ENCODE measurements at regions not wholly inside any gene's neighbourhood (a gene's known extent, or its start where the extent isn't known, plus 50 kb on each side); places are given as distances from the start of the nearest gene placed in this dataset.
"Not testable (repeated sequence)": the region's sequence is repeated elsewhere in the genome, so short reads cannot be mapped to it uniquely, and the experiment has no call there.

DNA sequence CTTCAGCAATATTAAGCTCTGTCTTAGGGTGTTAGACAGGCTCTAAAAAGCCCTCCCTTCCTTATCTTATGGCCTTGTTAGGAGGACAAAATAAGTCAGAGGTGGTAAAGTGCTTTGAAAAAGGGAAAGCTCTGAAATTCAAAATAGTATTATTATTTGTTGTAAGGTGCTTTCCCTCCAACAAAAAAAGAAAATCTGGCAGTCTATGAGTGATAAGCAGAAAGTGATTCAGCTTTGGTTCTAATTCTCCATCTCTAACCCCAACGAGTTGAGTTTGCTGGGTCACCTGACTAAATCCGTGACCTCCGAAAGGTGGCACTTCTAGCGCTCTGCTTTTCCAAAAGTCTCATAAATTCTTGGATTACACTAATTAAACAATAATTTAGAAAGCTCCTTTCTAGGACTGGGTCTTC is 305.1 kb downstream of the BCL2L11 start:
- DNase-seq (ENCODE audit: low read depth in 2 of 2) = not testable (repeated sequence)

DNA sequence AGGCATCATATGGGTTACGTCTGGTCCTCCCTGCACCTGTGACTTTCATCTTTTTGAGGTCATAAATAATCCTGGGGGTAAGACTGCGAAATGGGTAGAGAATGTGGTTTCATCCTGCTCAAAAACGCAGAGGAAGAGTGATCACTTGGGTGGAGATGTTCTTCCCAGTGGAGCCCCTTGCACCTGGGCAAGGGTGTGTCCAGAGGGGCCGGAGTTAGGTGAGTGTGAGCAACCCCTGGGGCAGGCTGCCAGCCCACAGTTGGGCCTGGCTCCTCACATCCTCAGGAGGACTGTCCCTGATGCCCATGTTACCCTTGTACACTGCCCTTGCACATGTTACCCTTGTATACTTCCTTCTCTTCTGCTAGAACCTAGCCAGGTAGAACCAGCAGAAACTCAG is 306.6 kb downstream of the BCL2L11 start:
- DNase-seq (ENCODE audit: low read depth in 2 of 2) = not testable (repeated sequence)

DNA sequence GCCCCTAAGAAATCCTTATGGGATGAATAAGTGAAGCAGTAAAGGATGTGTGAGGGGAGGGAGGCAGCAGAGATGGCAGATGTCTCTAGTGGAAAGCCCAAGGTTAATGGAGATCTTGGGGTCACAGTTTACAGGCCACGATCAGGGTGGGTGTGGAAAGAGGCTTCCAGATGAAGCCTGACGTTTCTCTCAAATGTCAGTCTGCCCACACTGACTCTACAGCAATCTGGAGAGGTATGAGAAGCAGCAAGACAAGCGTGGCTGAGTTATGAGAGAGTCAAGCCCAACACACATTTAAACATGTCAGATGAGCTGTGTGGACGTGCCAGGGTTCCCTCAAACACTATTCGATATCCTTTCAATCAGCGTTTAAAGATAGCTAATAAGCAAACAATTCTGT is 308.2 kb downstream of the BCL2L11 start:
- DNase-seq (ENCODE audit: low read depth in 2 of 2) = not testable (repeated sequence)

DNA sequence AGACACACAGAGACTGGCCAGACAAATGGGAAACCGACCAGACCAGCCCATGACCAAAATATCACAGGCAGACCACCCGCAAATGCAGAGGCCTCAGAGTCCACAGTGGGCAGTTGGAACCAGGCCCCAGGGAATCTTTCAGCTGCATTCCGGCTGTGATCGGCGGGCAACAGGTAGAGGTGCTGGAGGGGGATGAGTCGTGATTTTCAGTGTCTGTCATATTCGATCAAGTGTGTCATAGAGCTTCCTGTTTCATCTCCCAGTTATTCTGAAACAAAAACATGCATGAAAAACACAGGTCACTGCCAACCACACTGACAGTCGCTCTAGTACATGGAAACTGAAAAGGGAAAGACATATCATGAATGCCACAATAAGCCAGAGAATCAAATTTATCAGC is 308.6 kb downstream of the BCL2L11 start:
- DNase-seq (ENCODE audit: low read depth in 2 of 2) = not testable (repeated sequence)

DNA sequence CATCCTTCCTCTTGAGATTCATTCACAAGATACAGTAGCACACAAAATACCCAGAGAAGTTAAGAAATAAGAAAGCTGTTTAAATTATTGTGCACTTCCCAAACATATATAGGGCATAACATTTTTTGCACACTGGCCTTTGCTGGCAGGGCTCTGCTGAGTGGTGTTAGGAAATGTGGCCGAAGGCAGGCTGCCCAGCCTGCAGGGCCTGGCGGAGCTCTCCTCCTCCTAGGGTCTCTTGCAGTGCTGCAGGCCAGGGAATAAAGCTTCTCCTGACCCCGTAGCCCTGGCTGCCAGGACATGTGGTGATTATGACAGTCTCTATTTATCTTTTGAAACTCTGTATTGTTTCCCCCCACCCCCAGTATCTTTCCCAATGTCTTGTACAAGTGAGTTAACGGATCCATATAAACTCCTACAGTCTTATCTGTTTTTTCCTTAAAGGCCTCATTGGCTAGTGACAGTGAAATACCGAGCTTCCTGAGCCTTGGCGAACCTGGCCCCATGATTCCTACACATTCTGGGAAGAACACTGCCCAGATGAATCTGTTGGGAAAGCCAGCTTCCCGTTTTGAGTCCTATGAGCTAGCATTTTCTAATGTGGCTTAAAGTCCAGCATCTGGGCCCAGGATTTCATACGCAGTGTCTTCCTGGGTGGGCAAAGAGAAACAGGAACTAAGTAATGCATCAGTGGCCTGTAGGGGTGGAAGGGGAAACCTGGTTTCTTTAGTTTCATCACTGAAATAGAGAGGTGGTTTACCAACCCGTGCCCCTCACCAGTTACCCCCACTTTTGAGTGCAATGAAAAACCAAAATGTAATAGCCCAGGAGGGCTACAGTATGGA is 310.3 kb downstream of the BCL2L11 start:
- not testable (repeated sequence) for DNase-seq (ENCODE audit: low read depth in 2 of 2)

DNA sequence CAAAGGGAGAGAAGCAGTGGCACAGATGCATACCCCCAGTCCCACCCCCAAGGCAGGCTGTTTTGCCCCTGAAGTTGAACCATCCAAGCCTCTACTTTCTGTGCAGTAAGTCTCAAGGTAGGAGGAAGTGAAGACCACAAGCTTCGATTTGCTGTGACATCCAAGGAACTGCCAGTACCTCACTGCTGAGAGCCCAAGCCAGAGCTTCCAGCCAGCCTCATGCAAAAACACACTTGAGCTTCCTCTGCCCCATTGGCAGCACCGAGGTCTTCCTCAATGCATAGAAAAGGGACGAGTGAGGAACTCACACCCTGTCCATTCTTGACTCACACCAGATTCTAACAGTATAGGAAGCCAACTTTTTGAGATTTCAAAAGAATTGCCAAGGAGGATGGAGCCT is 311.7 kb downstream of the BCL2L11 start:
- not testable (repeated sequence) for DNase-seq (ENCODE audit: low read depth in 2 of 2)

DNA sequence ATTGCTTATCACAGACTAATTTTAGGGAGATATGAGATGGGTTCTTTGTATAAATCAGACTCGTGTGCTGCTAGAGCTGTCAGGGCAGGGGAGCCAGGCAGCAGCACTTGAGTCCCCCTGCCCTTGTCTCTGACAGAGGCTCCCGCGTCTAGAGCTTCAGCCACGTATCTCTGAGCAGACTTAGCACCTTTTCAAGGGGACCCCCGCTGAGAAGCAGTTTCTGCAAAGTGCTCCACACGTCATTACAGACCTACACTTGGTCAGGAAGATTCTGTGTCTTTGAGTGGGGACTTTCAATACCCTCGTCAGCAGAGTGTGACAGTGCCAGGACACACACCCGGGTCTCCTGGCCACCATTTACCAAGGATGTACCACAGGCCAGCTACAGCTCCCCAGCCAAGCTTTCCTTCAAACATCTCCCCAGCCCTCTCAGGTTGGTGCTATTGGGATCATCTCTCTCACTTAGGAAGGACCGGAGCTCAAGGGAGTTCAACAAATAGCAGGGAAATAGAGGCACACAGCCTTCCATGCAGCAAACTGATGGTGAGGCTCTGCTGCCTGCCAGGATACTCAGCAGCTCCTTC is 312.3 kb downstream of the BCL2L11 start:
- not testable (repeated sequence) for DNase-seq (ENCODE audit: low read depth in 2 of 2)

DNA sequence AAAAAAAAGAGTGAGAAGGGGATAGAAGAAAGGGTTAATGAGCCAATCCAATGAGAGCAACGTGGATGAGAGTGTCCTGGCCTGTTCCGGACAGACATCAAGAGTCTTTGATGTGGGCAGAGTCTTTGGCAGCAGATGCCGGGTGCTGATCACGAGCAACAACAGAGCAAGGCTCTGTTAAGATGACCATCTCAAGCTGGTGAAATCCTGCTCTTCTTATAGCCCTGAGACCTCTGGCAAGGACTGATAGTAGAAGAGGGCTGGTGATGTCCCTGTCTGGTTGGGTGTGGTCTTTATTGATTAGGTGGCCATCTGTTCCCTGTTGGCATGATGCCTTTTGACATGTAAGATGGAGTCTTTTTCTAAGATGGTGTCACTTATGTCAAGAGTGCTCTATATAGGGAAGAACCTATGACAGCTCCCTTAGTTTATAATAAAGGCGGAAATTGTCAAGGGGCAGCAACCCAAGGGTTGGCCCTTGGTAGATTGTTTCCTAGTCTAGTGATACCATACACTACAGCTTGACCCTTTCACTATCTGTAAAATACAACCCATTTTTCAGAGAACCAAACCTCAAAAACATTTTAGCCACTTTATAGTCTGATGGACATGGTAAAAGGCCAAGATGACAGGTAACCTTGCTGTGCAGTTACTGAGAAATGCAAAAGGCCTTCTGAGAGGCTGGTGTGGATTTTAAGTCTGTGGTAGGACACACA is 313.3 kb downstream of the BCL2L11 start:
- DNase-seq (ENCODE audit: low read depth in 2 of 2) = not testable (repeated sequence)

DNA sequence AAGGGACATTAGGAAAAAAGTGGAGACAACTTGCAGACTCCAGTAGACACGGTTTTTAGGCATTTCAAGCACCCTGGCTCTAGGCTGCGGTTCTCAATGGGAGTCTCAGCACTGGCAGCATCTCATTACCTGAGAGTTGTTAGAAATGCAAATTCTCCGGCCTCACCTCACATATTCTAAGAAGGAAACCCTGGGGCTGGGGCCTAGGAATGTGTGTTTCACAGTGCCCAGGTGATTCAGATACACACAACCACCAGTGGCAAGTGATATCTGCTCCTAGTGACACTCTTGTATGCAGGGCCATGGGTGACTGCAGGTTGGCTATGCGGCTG is 313.9 kb downstream of the BCL2L11 start:
- DNase-seq (ENCODE audit: low read depth in 2 of 2) = not testable (repeated sequence)

DNA sequence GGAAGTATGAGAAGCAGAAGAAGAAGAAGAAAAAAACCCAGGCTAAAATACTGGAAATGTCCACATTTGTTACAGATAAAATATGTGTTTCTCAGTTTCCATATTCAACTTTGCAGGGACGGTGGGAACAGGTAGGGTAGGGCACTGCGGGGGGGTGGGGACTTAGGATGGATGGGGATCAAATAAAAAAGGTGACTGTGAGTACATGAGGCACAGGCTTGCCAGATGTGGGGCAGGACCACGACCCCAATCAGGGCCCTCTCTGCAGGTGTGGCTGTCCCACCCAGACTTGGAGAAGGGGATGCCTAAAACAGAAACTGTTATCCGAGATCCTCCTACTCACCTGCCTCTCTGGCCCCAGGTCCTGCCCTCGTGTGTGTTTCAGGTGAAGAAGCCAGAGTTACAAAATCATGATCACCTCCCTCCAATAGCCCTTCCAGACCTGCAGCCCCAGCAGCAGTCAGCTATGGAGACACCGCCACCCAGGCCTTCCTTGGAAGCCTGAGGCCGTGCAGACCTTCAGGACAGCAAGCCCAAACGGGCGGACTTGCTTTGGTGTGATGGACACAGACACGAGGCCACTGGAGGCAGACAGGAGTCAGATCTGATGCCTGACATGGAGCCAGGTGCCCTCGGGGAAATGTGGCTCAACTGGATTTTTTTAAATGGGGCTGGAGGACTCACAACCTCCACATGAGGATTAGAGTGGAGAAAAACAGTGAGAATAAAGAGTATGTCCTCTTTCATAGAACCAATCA is 315.0 kb downstream of the BCL2L11 start:
- DNase-seq (ENCODE audit: low read depth in 2 of 2) = not testable (repeated sequence)

DNA sequence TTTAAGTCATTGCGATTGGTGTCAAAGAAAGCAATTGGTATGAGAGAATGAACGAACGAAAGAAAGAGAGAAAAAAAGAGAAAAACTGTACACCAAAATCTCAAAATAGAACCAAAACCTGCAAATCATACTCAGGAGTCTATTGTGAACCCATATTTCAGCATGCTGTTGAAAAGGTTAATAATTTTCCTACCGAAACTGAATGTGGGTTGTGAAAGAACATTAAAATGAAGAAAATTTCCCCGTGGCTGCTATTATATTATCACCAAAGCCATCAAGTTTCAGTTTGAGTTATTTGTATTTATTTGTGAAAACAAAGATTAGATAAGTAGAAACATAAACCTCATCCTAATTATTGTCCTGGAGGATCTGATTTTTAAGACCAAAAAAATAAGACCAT is 315.7 kb downstream of the BCL2L11 start:
- not testable (repeated sequence) for DNase-seq (ENCODE audit: low read depth in 2 of 2)

DNA sequence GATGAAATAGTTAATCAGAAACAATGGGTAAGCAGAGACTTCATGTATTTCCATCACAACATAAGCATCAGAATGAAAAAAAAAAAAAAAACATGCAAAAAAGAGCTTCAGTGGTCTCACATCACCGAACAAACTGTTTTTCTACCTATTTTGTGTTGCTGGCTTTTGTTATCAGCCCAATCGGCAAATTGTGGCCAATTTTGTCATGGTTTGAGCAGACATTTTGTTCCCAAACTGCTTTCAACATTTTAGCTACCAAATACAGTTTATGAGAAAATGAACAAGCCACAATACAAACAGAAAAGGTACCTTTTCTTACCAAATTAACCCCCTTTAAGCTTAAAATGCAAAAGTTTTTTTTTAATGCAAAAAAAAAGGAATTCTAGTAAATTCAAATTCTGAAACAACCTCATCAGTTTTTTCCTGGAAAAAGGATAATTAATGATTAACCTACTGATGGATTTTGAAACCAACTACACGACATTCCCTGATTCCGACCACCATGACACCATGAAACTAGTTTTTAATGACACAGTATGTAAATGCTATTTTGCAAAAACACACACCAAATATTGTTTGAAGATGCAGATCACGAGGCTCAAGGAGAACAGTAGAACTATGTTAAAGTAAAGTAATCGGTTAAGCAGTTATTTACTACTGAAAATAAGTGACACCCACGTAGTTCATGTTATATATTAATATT is 316.7 kb downstream of the BCL2L11 start:
- DNase-seq (ENCODE audit: low read depth in 2 of 2) = not testable (repeated sequence)

DNA sequence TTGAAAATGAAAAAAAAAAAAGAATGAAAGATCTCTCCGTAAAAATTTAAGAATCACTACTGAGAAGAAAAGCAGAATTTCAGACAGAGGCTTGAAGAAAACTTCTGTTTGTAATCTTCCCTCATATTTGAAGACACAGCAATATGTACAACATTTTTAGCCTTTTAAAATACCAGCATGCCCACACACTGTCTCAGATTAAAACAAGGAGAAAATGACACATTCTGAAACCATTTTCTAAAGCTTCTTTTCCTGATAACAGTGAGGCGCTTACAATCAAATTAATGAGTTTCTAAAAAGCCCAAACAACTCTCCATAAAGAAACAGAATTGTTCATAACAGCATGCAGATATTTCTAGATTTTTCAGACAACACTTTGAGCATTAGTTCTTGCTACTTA is 317.4 kb downstream of the BCL2L11 start:
- not testable (repeated sequence) for DNase-seq (ENCODE audit: low read depth in 2 of 2)

DNA sequence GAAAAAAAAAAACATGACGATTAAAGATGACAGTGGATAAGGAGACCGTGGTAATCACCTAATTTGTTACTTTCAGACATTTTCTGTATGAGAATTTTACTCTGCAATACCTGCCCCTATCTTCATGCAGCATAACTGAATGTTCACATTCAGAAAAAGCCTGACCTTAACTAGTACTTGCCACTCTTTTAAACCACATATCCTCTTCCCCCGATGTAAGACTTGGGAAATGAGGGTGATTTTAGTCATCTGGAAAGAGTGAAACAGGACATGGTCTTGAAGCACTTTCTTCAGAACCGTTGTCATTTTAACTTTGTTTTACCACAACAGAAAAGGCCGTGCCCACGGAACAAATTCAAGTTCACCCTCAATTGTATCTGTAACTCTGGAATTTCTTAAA is 318.5 kb downstream of the BCL2L11 start:
- not testable (repeated sequence) for DNase-seq (ENCODE audit: low read depth in 2 of 2)

DNA sequence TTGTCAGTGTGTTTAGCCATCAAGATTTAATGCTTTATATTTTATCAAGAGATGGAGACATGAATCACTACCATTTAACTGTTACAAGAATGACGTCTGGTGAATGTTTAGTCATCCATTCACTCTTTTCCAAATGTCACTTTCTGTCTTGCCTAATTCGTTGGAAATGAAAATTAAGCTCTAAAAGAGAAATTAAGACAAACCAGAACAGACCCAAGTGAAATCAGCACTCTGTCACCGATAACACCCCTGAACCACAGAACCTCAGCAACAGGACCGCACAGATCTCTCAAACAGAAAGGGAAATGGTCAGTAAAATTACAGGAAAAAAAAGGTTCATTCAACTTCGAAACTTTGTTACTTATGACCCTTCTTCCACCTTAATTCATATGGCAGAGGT is 320.9 kb downstream of the BCL2L11 start:
- DNase-seq (ENCODE audit: low read depth in 2 of 2) = not testable (repeated sequence)

DNA sequence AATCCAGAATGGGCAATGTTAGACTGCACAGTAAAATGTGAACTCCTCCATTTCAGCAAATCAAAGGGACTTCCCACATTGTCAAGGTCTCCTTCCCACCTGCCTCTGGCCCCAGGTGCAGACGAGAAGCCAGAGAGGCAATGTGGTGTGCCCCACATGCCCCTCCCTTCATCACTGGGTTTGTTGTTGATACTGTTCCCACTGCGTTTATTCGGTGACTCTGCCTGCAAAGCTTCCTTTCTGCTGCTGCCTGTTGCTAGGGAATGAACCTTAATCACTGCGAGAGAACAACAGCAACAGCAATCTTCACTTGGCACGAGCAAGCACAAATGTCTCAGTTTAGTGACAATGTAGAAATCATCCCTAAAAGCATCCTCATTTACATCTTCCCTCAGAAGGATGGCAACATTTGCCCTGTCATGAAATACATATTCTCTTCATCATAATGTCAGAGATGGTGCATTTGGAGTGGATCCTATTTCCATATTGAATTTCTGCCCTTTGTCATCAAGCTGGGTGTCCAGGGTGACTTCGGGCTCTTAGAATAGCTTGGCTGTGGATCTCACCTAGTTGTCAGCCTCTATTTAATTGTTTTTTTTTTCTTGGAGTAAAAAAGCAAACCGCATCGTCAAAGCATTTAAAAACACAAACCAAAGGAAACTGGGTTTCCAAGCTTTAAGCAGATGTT is 322.2 kb downstream of the BCL2L11 start:
- not testable (repeated sequence) for DNase-seq (ENCODE audit: low read depth in 2 of 2)

DNA sequence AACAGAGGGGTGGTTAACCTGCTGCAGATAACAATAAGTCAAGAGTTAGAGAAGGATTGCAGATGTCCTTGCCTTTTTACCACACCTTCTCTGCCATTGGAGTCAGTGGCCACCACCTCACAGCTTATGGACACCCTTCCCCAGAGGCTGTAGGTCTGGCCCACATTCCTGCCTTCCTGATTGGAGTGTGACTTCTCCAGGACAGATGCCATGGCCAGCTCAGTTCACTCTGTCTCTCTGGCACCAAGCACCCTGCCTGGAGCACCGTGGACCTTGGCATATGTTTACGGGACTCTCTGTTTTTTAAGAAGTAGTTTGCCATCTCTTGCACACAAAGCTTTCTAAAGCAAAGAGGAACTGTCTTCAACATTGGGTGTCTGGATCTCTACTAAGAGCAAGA is 323.8 kb downstream of the BCL2L11 start:
- not testable (repeated sequence) for DNase-seq (ENCODE audit: low read depth in 2 of 2)

DNA sequence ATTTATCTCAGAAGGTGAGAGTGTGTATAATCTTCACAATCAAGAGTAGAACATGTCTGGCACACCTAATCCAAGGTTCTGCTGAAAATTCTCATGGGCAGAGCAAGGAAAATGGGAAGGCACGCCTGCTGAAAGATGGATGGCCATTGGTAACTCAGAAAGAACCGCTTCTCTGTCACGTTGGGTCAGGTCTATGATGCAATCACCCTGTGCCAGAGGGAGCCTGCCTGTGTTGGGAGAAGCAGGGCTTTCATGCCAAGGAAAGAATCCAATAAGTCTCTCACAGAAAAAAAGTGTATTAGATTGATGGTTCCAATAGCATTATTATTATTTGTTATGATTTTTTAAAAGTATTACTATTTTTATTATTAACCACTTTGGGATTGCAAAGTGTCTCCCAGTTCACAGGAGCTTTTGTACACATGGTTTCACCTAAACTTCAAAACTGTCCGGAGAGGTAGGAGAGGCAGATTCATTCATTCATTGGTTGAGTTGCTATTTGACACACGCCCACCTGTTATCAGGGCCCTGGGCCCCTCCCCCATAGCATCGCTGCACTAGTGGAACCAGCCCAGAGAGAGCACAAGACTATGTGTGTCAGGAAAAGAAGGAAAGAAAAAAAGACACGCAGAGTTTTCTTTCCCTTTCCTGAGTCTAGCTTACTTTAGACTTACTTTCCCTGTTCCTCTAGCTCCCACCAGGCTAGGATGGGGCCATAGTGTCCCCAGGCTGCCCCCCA is 324.6 kb downstream of the BCL2L11 start:
- not testable (repeated sequence) for DNase-seq (ENCODE audit: low read depth in 2 of 2)

DNA sequence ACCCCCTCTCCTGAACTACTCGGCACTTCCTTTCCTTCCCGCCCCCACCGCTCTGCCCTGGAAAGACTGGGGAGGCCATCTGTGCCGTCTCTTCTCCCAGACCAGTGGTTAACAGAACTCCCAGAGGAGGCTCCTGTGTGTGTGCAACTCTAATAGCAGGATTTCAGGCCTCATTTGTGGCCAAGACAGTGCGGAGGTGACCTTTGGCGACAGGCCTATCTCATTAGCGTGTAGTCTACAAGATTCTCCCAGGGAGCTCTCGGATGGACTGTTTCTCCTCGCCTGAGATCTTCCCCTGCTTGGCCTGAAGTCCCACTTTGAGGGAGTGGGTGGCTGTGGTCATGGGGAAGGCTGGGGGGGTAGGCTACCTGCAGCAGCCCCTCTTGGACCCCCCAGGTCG is 325.2 kb downstream of the BCL2L11 start:
- not testable (repeated sequence) for DNase-seq (ENCODE audit: low read depth in 2 of 2)

DNA sequence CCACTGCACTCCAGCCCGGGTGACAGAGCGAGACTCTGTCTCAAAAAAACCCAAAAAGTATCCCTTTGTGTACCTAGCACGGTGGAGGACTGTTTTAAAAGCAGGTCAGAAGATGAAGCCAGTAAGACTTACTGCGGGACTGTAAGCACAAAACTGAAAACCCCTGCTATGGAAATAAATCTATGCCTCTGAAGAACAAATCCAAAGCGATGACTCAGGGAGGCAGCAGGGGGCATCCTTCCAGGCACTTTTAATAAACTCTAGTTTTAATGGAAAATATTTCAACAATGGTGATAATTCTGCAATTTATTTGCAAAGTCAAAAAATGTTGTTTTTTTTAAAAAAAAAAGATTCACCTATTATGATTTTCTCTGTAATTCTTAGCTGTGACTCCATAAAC is 326.8 kb downstream of the BCL2L11 start:
- not testable (repeated sequence) for DNase-seq (ENCODE audit: low read depth in 2 of 2)

Measured in stimulated activated CD4-positive, alpha-beta T cell treated with anti-CD3 and anti-CD28 coated beads, Interleukin-1b, Interleukin-23, amount 100 ng/mL, for 1 hour (primary cell).